Right atrium auricular region (tissue), 2 donors: ENCODE measurements at regions not wholly inside any gene's neighbourhood (a gene's known extent, or its start where the extent isn't known, plus 50 kb on each side); places are given as distances from the start of the nearest gene placed in this dataset.

ENCODE experiments used
- DNase-seq: peaks from one replicate; pipeline ENCODE4 v3.0.0-alpha.2; 2019; ENCODE audit warnings: low spot score
- H3K27ac ChIP-seq, 2 donors: fragments of 200-600 bp; sonication (generic); 1 replicate in 1 of 2; 2 replicates in 1 of 2; pipeline ENCODE4 v1.5.1; 2016 to 2019
- H3K27me3 ChIP-seq, 2 donors: fragments of 200-600 bp; sonication (generic); one replicate each; pipeline versions ENCODE4 v1.5.1 to v1.6.0; 2017 to 2019
- H3K36me3 ChIP-seq: fragments of 200-600 bp; sonication (generic); one replicate; pipeline ENCODE4 v1.5.1; 2016
- H3K4me1 ChIP-seq, 2 donors: fragments of 200-600 bp; sonication (generic); one replicate each; pipeline versions ENCODE4 v1.5.1 to v1.6.0; 2017 to 2019
- H3K4me3 ChIP-seq, 2 donors: fragments of 200-600 bp; sonication (generic); 1 replicate in 1 of 2; 2 replicates in 1 of 2; pipeline ENCODE4 v1.5.1; 2017 to 2019; ENCODE audit warnings: mild to moderate bottlenecking in 1 of 2, moderate library complexity in 1 of 2
- H3K9me3 ChIP-seq, 2 donors: fragments of 200-600 bp; sonication (generic); one replicate each; pipeline ENCODE4 v1.5.1; 2019
- CTCF ChIP-seq, 2 donors: fragments of 200-600 bp; sonication (generic); IDR thresholded peaks; one replicate each; pipeline ENCODE4 v1.5.1; 2019; ENCODE audit warnings: antibody characterized with exemption in 2 of 2

GRCh38 chr10:108434559-108435252, 1270.2 kb upstream of the SORCS1 start:
- H3K4me1 ChIP-seq: no peaks in the 10 kb centered on the region
- no peak for TF ChIP-seq CTCF (IDR thresholded peaks at IDR 0.05)
- H3K36me3 ChIP-seq: no peaks in the 10 kb centered on the region
- no peak overlapping the region for H3K27ac ChIP-seq
- no peaks in the 10 kb centered on the region for H3K9me3 ChIP-seq
- no peaks in the 10 kb centered on the region for H3K27me3 ChIP-seq
- DNase-seq: no peak
- H3K4me3 ChIP-seq: no peak overlapping the region

- Histone ChIP-seq H3K9me3 (no peaks in the 10 kb centered on the region), H3K4me3 (no peak overlapping the region), H3K27me3 (no peaks in the 10 kb centered on the region), H3K36me3 (no peaks in the 10 kb centered on the region), H3K4me1 (no peaks in the 10 kb centered on the region), H3K27ac (no peak overlapping the region)
- DNase-seq: no peak
- TF ChIP-seq CTCF (IDR thresholded peaks at IDR 0.05): no peak
Measured at GRCh38 chr10:108427146-108427545, 1262.6 kb upstream of the SORCS1 start.

DNA sequence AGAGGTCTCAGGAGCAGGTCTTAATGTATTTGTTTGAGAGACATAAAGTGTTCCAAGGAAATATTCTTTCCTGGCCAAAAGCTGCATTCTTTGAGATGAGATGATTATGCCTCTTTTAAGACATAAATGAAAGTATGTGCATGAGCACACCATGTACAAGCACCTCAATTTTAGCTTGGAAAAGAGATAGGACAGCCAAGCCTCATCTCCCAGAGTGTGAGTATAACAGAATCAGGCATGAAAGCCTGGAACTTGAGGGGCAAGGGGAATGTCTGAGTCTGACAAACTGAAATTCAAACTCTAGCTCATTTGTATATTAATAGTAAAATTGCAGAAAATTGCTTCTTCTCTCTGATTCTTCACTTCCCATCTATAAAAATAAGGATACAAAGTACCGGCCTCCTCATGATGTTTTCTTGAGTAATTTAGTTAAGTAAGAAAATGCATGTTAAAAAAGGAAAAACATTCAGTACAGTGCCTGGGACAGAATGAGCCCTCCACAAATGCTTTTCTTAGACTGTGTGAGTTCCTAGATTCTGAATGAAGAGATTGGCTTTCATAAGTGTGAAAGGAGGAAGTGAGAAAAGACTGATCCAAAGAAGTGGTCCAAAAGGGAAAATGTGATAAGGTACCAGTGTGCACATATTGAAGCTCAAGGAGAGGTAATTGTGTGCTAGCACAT, 1260.9 kb upstream of the SORCS1 start:
- Histone ChIP-seq H3K27ac (no peak overlapping the region), H3K4me3 (no peak overlapping the region), H3K9me3 (no peaks in the 10 kb centered on the region), H3K4me1 (no peaks in the 10 kb centered on the region), H3K27me3 (no peaks in the 10 kb centered on the region), H3K36me3 (no peaks in the 10 kb centered on the region)
- TF ChIP-seq CTCF (IDR thresholded peaks at IDR 0.05): no peak
- DNase-seq: no peak

DNA sequence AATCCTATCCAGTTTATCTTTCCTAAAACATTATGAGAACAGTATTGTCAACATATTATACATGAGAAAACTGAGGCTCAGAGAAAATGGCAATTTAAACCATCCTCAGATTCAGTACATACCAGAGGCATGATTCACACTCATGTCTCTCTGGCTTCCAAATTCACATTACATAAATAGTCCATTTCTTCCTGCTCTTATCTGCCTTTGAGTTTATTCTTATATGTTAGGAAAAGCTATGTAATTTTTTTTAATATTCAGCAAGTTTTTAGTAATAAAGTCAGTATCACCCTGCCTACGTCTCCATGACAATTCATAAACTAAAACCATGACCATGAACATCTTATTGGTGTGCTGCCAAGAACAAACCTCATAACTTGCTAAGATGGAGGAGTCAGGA, 1260.2 kb upstream of the SORCS1 start:
- Histone ChIP-seq H3K36me3 (no peaks in the 10 kb centered on the region), H3K27ac (no peak overlapping the region), H3K4me3 (no peak overlapping the region), H3K9me3 (no peaks in the 10 kb centered on the region), H3K27me3 (no peaks in the 10 kb centered on the region), H3K4me1 (no peaks in the 10 kb centered on the region)
- DNase-seq: no peak
- no peak for TF ChIP-seq CTCF (IDR thresholded peaks at IDR 0.05)

- DNase-seq: no peak
- Histone ChIP-seq H3K4me3 (no peak overlapping the region), H3K27me3 (no peaks in the 10 kb centered on the region), H3K36me3 (no peaks in the 10 kb centered on the region), H3K27ac (no peak overlapping the region), H3K4me1 (no peaks in the 10 kb centered on the region), H3K9me3 (no peaks in the 10 kb centered on the region)
- TF ChIP-seq CTCF (IDR thresholded peaks at IDR 0.05): no peak
Measured at GRCh38 chr10:108422286-108422685, 1257.8 kb upstream of the SORCS1 start.
